Activated naive CD4-positive, alpha-beta T cell treated with anti-CD3 and anti-CD28 coated beads, Interleukin-2, amount 50 U/mL, for 72 hours (primary cell): ENCODE measurements at regions not wholly inside any gene's neighbourhood (a gene's known extent, or its start where the extent isn't known, plus 50 kb on each side); places are given as distances from the start of the nearest gene placed in this dataset.
"Not testable (repeated sequence)": the region's sequence is repeated elsewhere in the genome, so short reads cannot be mapped to it uniquely, and the experiment has no call there.

Experiments used
- ATAC-seq, 2 donors: fragments of 150-1000 bp; cut with Tn5 transposase; 2 replicates each; pipeline ENCODE4 v1.10.0; 2021; ENCODE audit warnings: mild to moderate bottlenecking in 2 of 2, moderate library complexity in 2 of 2
- DNase-seq, 2 donors: peaks; one replicate each; pipeline ENCODE4 v3.0.0; 2021 to 2022; ENCODE audit warnings: low spot score in 2 of 2
- H3K27ac Mint-ChIP-seq, 2 donors: one replicate each; pipeline ENCODE4 v1.8.0; 2022; ENCODE audit warnings: mild to moderate bottlenecking in 2 of 2, mixed read lengths in 2 of 2
- H3K36me3 Mint-ChIP-seq, 2 donors: one replicate each; pipeline ENCODE4 v1.8.0; 2022; ENCODE audit warnings: mixed read lengths in 2 of 2
- H3K9me3 Mint-ChIP-seq, 2 donors: one replicate each; pipeline ENCODE4 v1.8.0; 2022; ENCODE audit warnings: mixed read lengths in 2 of 2

GRCh38 chr1:222068101-222068500 is 326.2 kb upstream of the DUSP10 start:
- Mint-ChIP-seq H3K27ac (no peak overlapping the region), H3K9me3 (peaks cover 6 to 17% of the 10 kb centered on the region in 2 donors), H3K36me3 (peaks cover 9 to 11% of the 10 kb centered on the region in 2 donors)
- ATAC-seq (no peak), DNase-seq (no peak)

- no peak for ATAC-seq
- H3K9me3 Mint-ChIP-seq: peaks cover 6 to 20% of the 10 kb centered on the region in 2 donors
Observed at GRCh38 chr1:222066539-222066938, 324.6 kb upstream of the DUSP10 start.

GRCh38 chr1:222065234-222065633 is 323.3 kb upstream of the DUSP10 start:
- Mint-ChIP-seq H3K36me3 (peaks cover 9 to 11% of the 10 kb centered on the region in 2 donors), H3K27ac (no peak overlapping the region), H3K9me3 (peaks cover 6 to 20% of the 10 kb centered on the region in 2 donors)
- DNase-seq: no peak
- no peak for ATAC-seq

More at GRCh38 chr1:222066539-222066938, 324.6 kb upstream of the DUSP10 start:
- H3K27ac Mint-ChIP-seq: no peak overlapping the region
- peaks cover 9 to 11% of the 10 kb centered on the region in 2 donors for H3K36me3 Mint-ChIP-seq
- no peak for DNase-seq

GRCh38 chr1:222064388-222065211 is 322.7 kb upstream of the DUSP10 start:
- ATAC-seq (no peak), DNase-seq (no peak)
- Mint-ChIP-seq H3K9me3 (peaks cover 6 to 20% of the 10 kb centered on the region in 2 donors), H3K36me3 (peaks cover 9 to 11% of the 10 kb centered on the region in 2 donors), H3K27ac (no peak overlapping the region)

- ATAC-seq: no peak
Observed at GRCh38 chr1:222062640-222063039, 320.8 kb upstream of the DUSP10 start.

GRCh38 chr1:222061711-222062359 is 319.9 kb upstream of the DUSP10 start:
- DNase-seq: no peak
- Mint-ChIP-seq H3K36me3 (peaks cover 9 to 11% of the 10 kb centered on the region in 2 donors), H3K27ac (no peak overlapping the region), H3K9me3 (peaks cover 6 to 20% of the 10 kb centered on the region in 2 donors)
- no peak for ATAC-seq

More at GRCh38 chr1:222062640-222063039, 320.8 kb upstream of the DUSP10 start:
- no peak for DNase-seq
- Mint-ChIP-seq H3K9me3 (peaks cover 6 to 20% of the 10 kb centered on the region in 2 donors), H3K27ac (no peak overlapping the region), H3K36me3 (peaks cover 9 to 11% of the 10 kb centered on the region in 2 donors)

- no peak for DNase-seq
- Mint-ChIP-seq H3K9me3 (peaks cover 6 to 16% of the 10 kb centered on the region in 2 donors), H3K27ac (no peak overlapping the region), H3K36me3 (peaks cover 9 to 11% of the 10 kb centered on the region in 2 donors)
- no peak for ATAC-seq
Observed at GRCh38 chr1:222060210-222060916, 318.5 kb upstream of the DUSP10 start.

GRCh38 chr1:222058249-222058648 is 316.4 kb upstream of the DUSP10 start:
- ATAC-seq (no peak), DNase-seq (no peak)
- peaks cover 0 to 4% of the 10 kb centered on the region in 2 donors for H3K9me3 Mint-ChIP-seq
- no peak overlapping the region for H3K27ac Mint-ChIP-seq
- no peaks in the 10 kb centered on the region for H3K36me3 Mint-ChIP-seq

- DNase-seq: no peak
Observed at GRCh38 chr1:222057162-222057561, 315.3 kb upstream of the DUSP10 start.

GRCh38 chr1:222054416-222054815 is 312.5 kb upstream of the DUSP10 start:
- Mint-ChIP-seq H3K27ac (no peak overlapping the region), H3K36me3 (no peaks in the 10 kb centered on the region), H3K9me3 (no peaks in the 10 kb centered on the region)
- DNase-seq (no peak), ATAC-seq (no peak)

More at GRCh38 chr1:222057162-222057561, 315.3 kb upstream of the DUSP10 start:
- H3K27ac Mint-ChIP-seq: no peak overlapping the region
- H3K36me3 Mint-ChIP-seq: no peaks in the 10 kb centered on the region
- no peaks in the 10 kb centered on the region for H3K9me3 Mint-ChIP-seq
- ATAC-seq: peak in 1 of 2 donors; percentile 41

- Mint-ChIP-seq H3K27ac (no peak overlapping the region), H3K36me3 (no peaks in the 10 kb centered on the region), H3K9me3 (no peaks in the 10 kb centered on the region)
- ATAC-seq (no peak), DNase-seq (no peak)
Observed at GRCh38 chr1:222053790-222054294, 312.0 kb upstream of the DUSP10 start.

GRCh38 chr1:222051311-222051710 is 309.4 kb upstream of the DUSP10 start:
- DNase-seq, H3K9me3 Mint-ChIP-seq, H3K36me3 Mint-ChIP-seq, H3K27ac Mint-ChIP-seq: not testable (repeated sequence)
- ATAC-seq: peak; percentile 29 to 81

GRCh38 chr1:222049661-222050060 is 307.8 kb upstream of the DUSP10 start:
- not testable (repeated sequence) for H3K36me3 Mint-ChIP-seq, H3K27ac Mint-ChIP-seq, ATAC-seq, H3K9me3 Mint-ChIP-seq, DNase-seq

- DNase-seq: no peak
- no peak for ATAC-seq
- Mint-ChIP-seq H3K27ac (no peak overlapping the region), H3K36me3 (no peaks in the 10 kb centered on the region), H3K9me3 (no peaks in the 10 kb centered on the region)
Observed at GRCh38 chr1:222049176-222049575, 307.3 kb upstream of the DUSP10 start.

- Mint-ChIP-seq H3K36me3 (no peaks in the 10 kb centered on the region), H3K9me3 (no peaks in the 10 kb centered on the region), H3K27ac (no peak overlapping the region)
- DNase-seq (no peak), ATAC-seq (peak in 1 of 2 donors; percentile 44)
Observed at GRCh38 chr1:222048094-222048595, 306.3 kb upstream of the DUSP10 start.

GRCh38 chr1:222047366-222047765 is 305.5 kb upstream of the DUSP10 start:
- ATAC-seq (no peak), DNase-seq (no peak)
- H3K27ac Mint-ChIP-seq: no peak overlapping the region
- H3K9me3 Mint-ChIP-seq: no peaks in the 10 kb centered on the region
- H3K36me3 Mint-ChIP-seq: no peaks in the 10 kb centered on the region
